ENCODE measurements at regions not wholly inside any gene's neighbourhood (a gene's known extent, or its start where the extent isn't known, plus 50 kb on each side); places are given as distances from the start of the nearest gene placed in this dataset.

DNA sequence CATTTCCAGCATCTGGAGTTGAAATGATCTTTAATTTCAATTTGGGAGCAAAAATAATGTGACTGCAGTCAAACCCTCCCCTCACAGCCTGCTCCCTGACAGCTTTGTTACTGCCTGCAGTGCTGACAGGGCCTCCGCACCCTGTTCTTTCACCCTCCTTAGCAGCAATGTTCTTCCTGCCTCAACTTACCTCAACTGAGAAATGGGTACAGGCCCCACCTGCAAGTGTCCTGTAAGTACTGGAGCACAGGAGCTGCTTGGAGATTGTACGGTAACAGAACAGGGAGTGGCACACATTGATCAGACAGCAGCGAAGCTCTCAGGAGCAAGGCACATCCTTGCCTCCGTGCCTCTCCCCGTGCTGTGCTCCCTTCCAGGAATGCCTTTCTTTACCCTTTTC is 131.3 kb downstream of the CHST1 start:
- no peak for DNase-seq (ENCODE audit: low spot score)
- TF ChIP-seq CTCF (IDR thresholded peaks at IDR 0.05; ENCODE audit: unreplicated experiment) = no peak
- no peaks in the 10 kb centered on the region for H3K4me1 Mint-ChIP-seq (ENCODE audit: unreplicated experiment)
- H3K9me3 Mint-ChIP-seq (ENCODE audit: unreplicated experiment) = no peaks in the 10 kb centered on the region
- H3K27ac Mint-ChIP-seq (ENCODE audit: unreplicated experiment) = no peak overlapping the region
- no peak overlapping the region for H3K4me3 Mint-ChIP-seq (ENCODE audit: unreplicated experiment)
- no peaks in the 10 kb centered on the region for H3K36me3 Mint-ChIP-seq (ENCODE audit: low read depth, unreplicated experiment)
- peaks cover 9% of the 10 kb centered on the region for H3K27me3 Mint-ChIP-seq (ENCODE audit: unreplicated experiment)

DNA sequence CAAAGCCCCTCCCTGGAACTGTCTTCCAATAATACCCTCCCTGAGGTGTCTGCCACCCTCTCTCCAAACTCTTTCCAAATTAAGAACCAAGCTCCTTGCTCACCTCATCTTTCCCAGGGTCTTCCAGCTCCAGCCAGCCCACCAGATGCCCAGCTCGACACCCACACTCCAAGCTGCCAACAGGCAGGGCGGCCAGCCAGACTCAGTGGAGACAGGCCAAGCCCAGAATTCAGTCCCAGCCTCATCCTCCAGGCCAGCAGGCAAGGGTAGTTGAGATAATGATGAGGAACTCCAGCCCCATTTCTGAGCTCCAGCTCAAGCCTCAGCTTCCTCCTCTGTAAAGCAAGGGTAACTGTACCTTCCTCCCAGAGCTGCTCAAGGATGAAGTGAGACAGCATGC is 132.9 kb downstream of the CHST1 start:
- DNase-seq (ENCODE audit: low spot score) = no peak
- Mint-ChIP-seq H3K36me3 (ENCODE audit: low read depth, unreplicated experiment) (no peaks in the 10 kb centered on the region), H3K4me3 (ENCODE audit: unreplicated experiment) (no peak overlapping the region), H3K4me1 (ENCODE audit: unreplicated experiment) (no peaks in the 10 kb centered on the region), H3K27ac (ENCODE audit: unreplicated experiment) (no peak overlapping the region), H3K9me3 (ENCODE audit: unreplicated experiment) (no peaks in the 10 kb centered on the region), H3K27me3 (ENCODE audit: unreplicated experiment) (peaks cover 7% of the 10 kb centered on the region)
- TF ChIP-seq CTCF (IDR thresholded peaks at IDR 0.05; ENCODE audit: unreplicated experiment) = no peak

- no peak overlapping the region for H3K27ac Mint-ChIP-seq (ENCODE audit: unreplicated experiment)
- H3K9me3 Mint-ChIP-seq (ENCODE audit: unreplicated experiment) = no peaks in the 10 kb centered on the region
- DNase-seq (ENCODE audit: low spot score) = no peak
- H3K4me1 Mint-ChIP-seq (ENCODE audit: unreplicated experiment) = no peaks in the 10 kb centered on the region
- no peaks in the 10 kb centered on the region for H3K36me3 Mint-ChIP-seq (ENCODE audit: low read depth, unreplicated experiment)
- H3K27me3 Mint-ChIP-seq (ENCODE audit: unreplicated experiment) = peaks cover 4% of the 10 kb centered on the region
- no peak overlapping the region for H3K4me3 Mint-ChIP-seq (ENCODE audit: unreplicated experiment)
- no peak for TF ChIP-seq CTCF (IDR thresholded peaks at IDR 0.05; ENCODE audit: unreplicated experiment)
Observed at GRCh38 chr11:45530776-45531175, 134.6 kb downstream of the CHST1 start.

GRCh38 chr11:45530111-45530510 is 135.3 kb downstream of the CHST1 start:
- H3K27me3 Mint-ChIP-seq (ENCODE audit: unreplicated experiment) = peaks cover 4% of the 10 kb centered on the region
- no peak for TF ChIP-seq CTCF (IDR thresholded peaks at IDR 0.05; ENCODE audit: unreplicated experiment)

GRCh38 chr11:45528435-45528834 is 137.0 kb downstream of the CHST1 start:
- peaks cover 5% of the 10 kb centered on the region for H3K4me1 Mint-ChIP-seq (ENCODE audit: unreplicated experiment)
- peaks cover 4% of the 10 kb centered on the region for H3K9me3 Mint-ChIP-seq (ENCODE audit: unreplicated experiment)
- no peak overlapping the region for H3K4me3 Mint-ChIP-seq (ENCODE audit: unreplicated experiment)
- peaks cover 4% of the 10 kb centered on the region for H3K36me3 Mint-ChIP-seq (ENCODE audit: low read depth, unreplicated experiment)
- TF ChIP-seq CTCF (IDR thresholded peaks at IDR 0.05; ENCODE audit: unreplicated experiment) = no peak
- no peaks in the 10 kb centered on the region for H3K27me3 Mint-ChIP-seq (ENCODE audit: unreplicated experiment)
- H3K27ac Mint-ChIP-seq (ENCODE audit: unreplicated experiment) = no peak overlapping the region
- DNase-seq (ENCODE audit: low spot score) = no peak

More at GRCh38 chr11:45530111-45530510, 135.3 kb downstream of the CHST1 start:
- Mint-ChIP-seq H3K27ac (ENCODE audit: unreplicated experiment) (no peak overlapping the region), H3K4me3 (ENCODE audit: unreplicated experiment) (no peak overlapping the region), H3K9me3 (ENCODE audit: unreplicated experiment) (no peaks in the 10 kb centered on the region), H3K4me1 (ENCODE audit: unreplicated experiment) (peaks cover under 1% of the 10 kb centered on the region), H3K36me3 (ENCODE audit: low read depth, unreplicated experiment) (no peaks in the 10 kb centered on the region)
- DNase-seq (ENCODE audit: low spot score) = no peak
